K562 (cell line): ENCODE measurements at regions not wholly inside any gene's neighbourhood (a gene's known extent, or its start where the extent isn't known, plus 50 kb on each side); places are given as distances from the start of the nearest gene placed in this dataset.

Experiments used
- ATAC-seq: fragments of 200-7000 bp; cut with Tn5 transposase; 3 replicates; pipeline ENCODE4 v1.9.1; 2020; ENCODE audit warnings: moderate library complexity
- BruUV-seq: library from RNA; stranded (reverse); fragments of 400-500 nt; replicated peaks from 2 replicates; lab custom pipeline; 2021; lab: Mats Ljungman, UMichigan
- CTCF ChIA-PET: fragments of 300-600 bp; formaldehyde crosslinking; extraction: SDS; loops from one replicate; lab custom pipeline; 2021; ENCODE audit warnings: low intra/inter-chr PET ratio; lab: Yijun Ruan, JAX
- POLR2A ChIA-PET: fragments of 300-600, 350-650 bp; sonication (Branson Sonifier 250); formaldehyde crosslinking; extraction: SDS; loops from one replicate; lab custom pipeline; 2021; ENCODE audit warnings: antibody characterized with exemption, inconsistent platforms; lab: Yijun Ruan, JAX
- DNase-seq, 4 experiments: peaks; one replicate each; pipeline versions ENCODE4 v3.0.0 to v3.0.0-alpha.2; 2011 to 2018; ENCODE audit warnings: low spot score in 3 of 4, mixed read lengths in 3 of 4; ENCODE audit errors: extremely low read depth in 1 of 4
- FAIRE-seq: peaks from 2 replicates; lab custom pipeline; 2011; peaks lifted over from hg19 to GRCh38; lab: Jason Lieb, UNC
- H2AFZ ChIP-seq: 2 replicates; pipeline ENCODE4 v1.6.0; 2011; ENCODE audit warnings: low read depth, low read length, control low read depth, inconsistent platforms
- H3K27ac ChIP-seq: fragments of 200-600 bp; 3 replicates; pipeline ENCODE4 v1.8.0; 2011; ENCODE audit warnings: low read depth, mild to moderate bottlenecking, control low read depth, inconsistent platforms, low read length, moderate library complexity, mixed read lengths; ENCODE audit errors: extremely low read depth
- H3K27me3 ChIP-seq, 2 experiments: fragments of 300-600 bp in 1 of 2; 2 replicates in 1 of 2; 3 replicates in 1 of 2; pipeline versions ENCODE4 v1.6.0 to v1.8.0; 2011; ENCODE audit warnings: inconsistent platforms in 2 of 2, low read length in 2 of 2, mild to moderate bottlenecking in 1 of 2, mixed read lengths in 1 of 2, moderate library complexity in 1 of 2; ENCODE audit not compliant: control insufficient read depth in 2 of 2, insufficient read depth in 2 of 2
- H3K36me3 ChIP-seq: fragments of 300-600 bp; 3 replicates; pipeline ENCODE4 v1.8.0; 2011; ENCODE audit warnings: mild to moderate bottlenecking, low read length, inconsistent platforms; ENCODE audit not compliant: control insufficient read depth, insufficient read depth
- H3K4me1 ChIP-seq, 2 experiments: fragments of 200-600 bp in 1 of 2; replicated peaks in 1 of 2; 2 replicates in 1 of 2; 3 replicates in 1 of 2; pipeline versions ENCODE4 v1.5.1 to v1.8.0; 2011; ENCODE audit warnings: inconsistent platforms in 2 of 2, low read length in 2 of 2, mild to moderate bottlenecking in 1 of 2, mixed read lengths in 1 of 2, moderate library complexity in 1 of 2; ENCODE audit not compliant: control insufficient read depth in 2 of 2, insufficient read depth in 2 of 2
- H3K4me2 ChIP-seq: 2 replicates; pipeline ENCODE4 v1.6.1; 2011; ENCODE audit warnings: low read length, control low read depth, inconsistent platforms, mixed read lengths; ENCODE audit not compliant: insufficient read depth
- H3K4me3 ChIP-seq: fragments of 200-600 bp; sonication (generic), shearing (Covaris generic); 2 replicates; pipeline ENCODE4 v1.5.1; 2016; ENCODE audit warnings: control low read depth, inconsistent platforms
- H3K79me2 ChIP-seq: fragments of 200-600 bp; 3 replicates; pipeline ENCODE4 v1.8.0; 2011; ENCODE audit warnings: low read length, inconsistent platforms; ENCODE audit not compliant: control insufficient read depth, insufficient read depth
- H3K9ac ChIP-seq, 2 experiments: 2 replicates each; pipeline versions ENCODE4 v1.6.0 to v1.6.1; 2011; ENCODE audit warnings: low read depth in 2 of 2, low read length in 2 of 2, control low read depth in 1 of 2, inconsistent platforms in 1 of 2, mild to moderate bottlenecking in 1 of 2, mixed read lengths in 1 of 2; ENCODE audit not compliant: insufficient read depth in 1 of 2
- H3K9me1 ChIP-seq: one replicate; pipeline ENCODE4 v1.6.0; 2011; ENCODE audit warnings: inconsistent platforms, mild to moderate bottlenecking, low read length, moderate library complexity; ENCODE audit not compliant: control insufficient read depth, insufficient read depth
- H3K9me3 ChIP-seq: replicated peaks from 2 replicates; pipeline ENCODE4 v1.5.1; 2011; ENCODE audit warnings: low read depth, low read length, inconsistent platforms; ENCODE audit not compliant: control insufficient read depth, insufficient read depth
- H4K20me1 ChIP-seq: replicated peaks from 2 replicates; pipeline ENCODE4 v1.6.1; 2011; ENCODE audit warnings: low read length, inconsistent platforms, mixed read lengths; ENCODE audit not compliant: control insufficient read depth, insufficient read depth
- ATF7 ChIP-seq: fragments of 450-650 bp; IDR thresholded peaks from 2 replicates; pipeline ENCODE4 v1.7.1; 2014; ENCODE audit warnings: mild to moderate bottlenecking, moderate library complexity
- C11orf30 ChIP-seq: fragments of 450-650 bp; IDR thresholded peaks from 2 replicates; pipeline ENCODE4 v1.6.1; 2016; ENCODE audit warnings: low read depth, mild to moderate bottlenecking
- CBFA2T2 ChIP-seq: fragments of 450-650 bp; conservative IDR thresholded peaks from 2 replicates; pipeline ENCODE4 v1.6.1; 2017; ENCODE audit warnings: mild to moderate bottlenecking
- CEBPG ChIP-seq, 3 experiments: fragments of 200-800 bp in 1 of 3; sonication (Bioruptor generic) in 1 of 3; sonication (generic) in 1 of 3; formaldehyde crosslinking in 1 of 3; IDR thresholded peaks in 2 of 3; conservative IDR thresholded peaks in 1 of 3; 2 replicates each; pipeline versions ENCODE4 v1.6.1 to v1.8.0; 2016 to 2022; ENCODE audit warnings: missing compliant biosample characterization in 2 of 3, missing genetic modification characterization in 2 of 3, mild to moderate bottlenecking in 1 of 3, missing genetic modification reagents in 1 of 3
- DDX20 ChIP-seq: fragments of 450-650 bp; IDR thresholded peaks from 2 replicates; pipeline ENCODE4 v1.6.1; 2016; ENCODE audit warnings: missing genetic modification characterization, low read depth, mild to moderate bottlenecking, missing compliant biosample characterization, moderate library complexity
- FOXJ3 ChIP-seq: sonication (generic); formaldehyde crosslinking; IDR thresholded peaks from 2 replicates; pipeline ENCODE4 v1.4.0; 2020; ENCODE audit warnings: mild to moderate bottlenecking, missing genetic modification reagents
- FOXM1 ChIP-seq, 2 experiments: fragments of 450-650 bp in 1 of 2; sonication (generic) in 1 of 2; formaldehyde crosslinking in 1 of 2; IDR thresholded peaks; 2 replicates each; pipeline versions ENCODE4 v1.6.1 to v1.9.0; 2017 to 2022; ENCODE audit warnings: low read depth in 2 of 2, mild to moderate bottlenecking in 2 of 2, missing genetic modification reagents in 1 of 2, moderate library complexity in 1 of 2
- GABPB2 ChIP-seq: fragments of 250-450 bp; sonication (Bioruptor Pico); conservative IDR thresholded peaks from 2 replicates; pipeline ENCODE4 v1.5.1; 2021; ENCODE audit warnings: mild to moderate bottlenecking
- HIVEP1 ChIP-seq: fragments of 250-450 bp; sonication (Bioruptor Pico); IDR thresholded peaks from 2 replicates; pipeline ENCODE4 v1.4.0; 2020; ENCODE audit warnings: mild to moderate bottlenecking
- KLF13 ChIP-seq: fragments of 450-650 bp; IDR thresholded peaks from 2 replicates; pipeline ENCODE4 v1.6.1; 2016; ENCODE audit warnings: missing genetic modification characterization, low read depth, mild to moderate bottlenecking, missing compliant biosample characterization, moderate library complexity, borderline replicate concordance
- MAFG ChIP-seq: fragments of 450-650 bp; conservative IDR thresholded peaks from 2 replicates; pipeline ENCODE4 v1.6.1; 2016; ENCODE audit warnings: missing genetic modification characterization, missing compliant biosample characterization
- PHF8 ChIP-seq: fragments of 200-600 bp; sonication (generic); IDR thresholded peaks from 2 replicates; pipeline ENCODE4 v1.6.1; 2012; ENCODE audit warnings: mixed run types, mild to moderate bottlenecking, inconsistent platforms, low read length, moderate library complexity, borderline replicate concordance
- SREBF1 ChIP-seq: fragments of 150-350 bp; IDR thresholded peaks from 2 replicates; pipeline ENCODE4 v1.6.1; 2014; ENCODE audit warnings: antibody characterized with exemption, low read depth, low read length, borderline replicate concordance
- TAF15 ChIP-seq: fragments of 200-400 bp; formaldehyde crosslinking; IDR thresholded peaks from 2 replicates; pipeline ENCODE4 v1.6.1; 2017; ENCODE audit warnings: mild to moderate bottlenecking, low read depth, low read length, moderate library complexity
- TBP ChIP-seq: optimal IDR thresholded peaks from 2 replicates; pipeline ENCODE3; 2011; ENCODE audit warnings: low read depth, low read length, improper control_type of control experiment
- ZNF232 ChIP-seq: sonication (generic); formaldehyde crosslinking; IDR thresholded peaks from 2 replicates; pipeline ENCODE4 v1.8.0; 2022; ENCODE audit warnings: mild to moderate bottlenecking, missing genetic modification reagents
- ZNF316 ChIP-seq: fragments of 450-650 bp; IDR thresholded peaks from 2 replicates; pipeline ENCODE4 v1.6.1; 2016
- ZNF668 ChIP-seq: fragments of 250-450 bp; sonication (Bioruptor Pico); IDR thresholded peaks from 2 replicates; pipeline ENCODE4 v1.8.0; 2022; ENCODE audit warnings: mild to moderate bottlenecking, inconsistent platforms
- WGBS: fragments of 100-300 bp; shearing (Covaris generic); methylation state at CpG from one replicate; pipeline ENCODE4 v1.1.6; 2016; ENCODE audit warnings: low coverage, mixed read lengths; ENCODE audit not compliant: insufficient coverage; ENCODE audit errors: missing lambda C conversion rate; 5-methylcytosine and 5-hydroxymethylcytosine counted together
- in situ Hi-C: fragments of 300-500 bp; cut with MboI; formaldehyde crosslinking; loops from 4 replicates; pipeline ENCODE4 v1.15.0; 2018; ENCODE audit warnings: inconsistent platforms, mixed read lengths
- intact Hi-C: fragments of 100-400 bp; cut with micrococcal nuclease; formaldehyde crosslinking; loops from 2 replicates; pipeline ENCODE4 v1.14.2; 2022

- in situ Hi-C loops (no loop called here), intact Hi-C loops (no loop called here)
- Histone ChIP-seq H3K27me3 (no peaks in the 10 kb centered on the region), H3K9me1 (no peaks in the 10 kb centered on the region), H2AFZ (no peak overlapping the region), H4K20me1 (no peaks in the 10 kb centered on the region), H3K4me2 (no peak overlapping the region), H3K27ac (no peak overlapping the region), H3K9me3 (no peaks in the 10 kb centered on the region), H3K4me3 (no peak overlapping the region), H3K79me2 (no peaks in the 10 kb centered on the region), H3K36me3 (no peaks in the 10 kb centered on the region), H3K9ac (no peak overlapping the region), H3K4me1 (no peaks in the 10 kb centered on the region)
- BruUV-seq: no TSS peak
- ChIA-PET POLR2A (no interaction called here), CTCF (no interaction called here)
- TF ChIP-seq MAFG (tag): 0 out of 2 replicates have a peak, but pooled peaks have one; percentile 29
- no peak for TF ChIP-seq ZNF232 (CRISPR knock-in tag)
- 0 out of 2 replicates have a peak, but pooled peaks have one; percentile 4 for TF ChIP-seq ZNF316
- no peak for TF ChIP-seq CEBPG (CRISPR knock-in tag; IDR thresholded peaks at IDR 0.05)
- peak in 1 of 2 experiments; percentile 31; a peak in 1 of 4 replicates for TF ChIP-seq CEBPG (tag; conservative IDR thresholded peaks at IDR 0.05 in 1 of 2, IDR thresholded peaks at IDR 0.05 in 1 of 2)
- ATAC-seq: no peak
- DNase-seq: no peak
- no peak for FAIRE-seq
- 4% methylated on average over 8 of the region's 8 CpGs for WGBS
Observed at GRCh38 chr20:4413314-4414049, 164.4 kb upstream of the ADRA1D start.

GRCh38 chr20:4412216-4412615, 163.1 kb upstream of the ADRA1D start:
- no peaks in the 10 kb centered on the region for H3K27me3 ChIP-seq
- no TSS peak for BruUV-seq
- no peaks in the 10 kb centered on the region for H3K36me3 ChIP-seq
- FAIRE-seq (no peak), ATAC-seq (no peak), DNase-seq (no peak)
- in situ Hi-C loops: no loop called here
- no peaks in the 10 kb centered on the region for H4K20me1 ChIP-seq
- H3K4me2 ChIP-seq: no peak overlapping the region
- H3K79me2 ChIP-seq: no peaks in the 10 kb centered on the region
- no peak overlapping the region for H2AFZ ChIP-seq
- intact Hi-C loops: no loop called here
- CTCF ChIA-PET: no interaction called here
- H3K4me1 ChIP-seq: no peaks in the 10 kb centered on the region
- H3K9me3 ChIP-seq: no peaks in the 10 kb centered on the region
- POLR2A ChIA-PET: interaction anchor here (0.5 kb wide), 1 partner anchor 230 kb away, joined by 3 read pairs; no protein-coding TSS in a partner anchor
- 0% methylated on average over 1 of the region's 1 CpG for WGBS
- no peak overlapping the region for H3K27ac ChIP-seq
- no peaks in the 10 kb centered on the region for H3K9me1 ChIP-seq
- no peak overlapping the region for H3K4me3 ChIP-seq
- no peak overlapping the region for H3K9ac ChIP-seq
- no peak for TF ChIP-seq FOXJ3
- TF ChIP-seq KLF13 (tag): no peak
- TF ChIP-seq C11orf30: no peak
- no peak for TF ChIP-seq TAF15
- TF ChIP-seq DDX20 (tag): no peak
- no peak for TF ChIP-seq HIVEP1 (CRISPR knock-in tag)
- TF ChIP-seq SREBF1: no peak
- TF ChIP-seq ZNF668 (CRISPR knock-in tag): no peak
- no peak for TF ChIP-seq CBFA2T2
- no peak for TF ChIP-seq ATF7
- no peak for TF ChIP-seq GABPB2
- TF ChIP-seq PHF8: no peak
- no peak for TF ChIP-seq FOXM1 (IDR thresholded peaks at IDR 0.05; ENCODE audit: low read depth)
- TF ChIP-seq FOXM1 (CRISPR knock-in tag; IDR thresholded peaks at IDR 0.05; ENCODE audit: low read depth): no peak
- no peak for TF ChIP-seq TBP
